G401.6 (cell line): ENCODE measurements at regions not wholly inside any gene's neighbourhood (a gene's known extent, or its start where the extent isn't known, plus 50 kb on each side); places are given as distances from the start of the nearest gene placed in this dataset.
"Not testable (repeated sequence)": the region's sequence is repeated elsewhere in the genome, so short reads cannot be mapped to it uniquely, and the experiment has no call there.

Experiments
- FAIRE-seq: peaks from 2 replicates; lab custom pipeline; 2012; peaks lifted over from hg19 to GRCh38; lab: Jason Lieb, UNC

- no peak for FAIRE-seq
These were observed 107.9 kb upstream of the BMAL1 start for GRCh38 chr11:13169709-13170108.

- FAIRE-seq = no peak
These were observed 103.5 kb upstream of the BMAL1 start for GRCh38 chr11:13174090-13174489.

GRCh38 chr11:13183094-13183825, 94.3 kb upstream of the BMAL1 start:
- peak; percentile 73 for FAIRE-seq

- FAIRE-seq = no peak
These were observed 93.8 kb upstream of the BMAL1 start for GRCh38 chr11:13183826-13184196.

- FAIRE-seq = no peak
These were observed 93.2 kb upstream of the BMAL1 start for GRCh38 chr11:13184295-13184794.

- no peak for FAIRE-seq
These were observed 89.4 kb upstream of the BMAL1 start for GRCh38 chr11:13188179-13188578.

- no peak for FAIRE-seq
These were observed 87.8 kb upstream of the BMAL1 start for GRCh38 chr11:13189561-13190426.

- no peak for FAIRE-seq
These were observed 84.0 kb upstream of the BMAL1 start for GRCh38 chr11:13193613-13194012.

- FAIRE-seq = not testable (repeated sequence)
These were observed 80.2 kb upstream of the BMAL1 start for GRCh38 chr11:13197374-13197773.

GRCh38 chr11:13205486-13205885, 72.1 kb upstream of the BMAL1 start:
- no peak for FAIRE-seq

GRCh38 chr11:13206086-13206640, 71.4 kb upstream of the BMAL1 start:
- no peak for FAIRE-seq

GRCh38 chr11:13207270-13207664, 70.3 kb upstream of the BMAL1 start:
- FAIRE-seq = no peak

GRCh38 chr11:13207665-13208594, 69.7 kb upstream of the BMAL1 start:
- no peak for FAIRE-seq

- FAIRE-seq = no peak
These were observed 68.7 kb upstream of the BMAL1 start for GRCh38 chr11:13208921-13209320.

GRCh38 chr11:13209379-13209778, 68.2 kb upstream of the BMAL1 start:
- no peak for FAIRE-seq

- no peak for FAIRE-seq
These were observed 67.2 kb upstream of the BMAL1 start for GRCh38 chr11:13210424-13210823.

- no peak for FAIRE-seq
These were observed 63.3 kb upstream of the BMAL1 start for GRCh38 chr11:13214276-13214675.

GRCh38 chr11:13215149-13215548, 62.4 kb upstream of the BMAL1 start:
- FAIRE-seq = no peak

GRCh38 chr11:13216019-13216710, 61.4 kb upstream of the BMAL1 start:
- FAIRE-seq = no peak

- no peak for FAIRE-seq
These were observed 60.9 kb upstream of the BMAL1 start for GRCh38 chr11:13216711-13217075.

- FAIRE-seq = not testable (repeated sequence)
These were observed 58.9 kb upstream of the BMAL1 start for GRCh38 chr11:13218685-13219084.
